ENCODE measurements at regions not wholly inside any gene's neighbourhood (a gene's known extent, or its start where the extent isn't known, plus 50 kb on each side); places are given as distances from the start of the nearest gene placed in this dataset.

- no peak for TF ChIP-seq CTCF (IDR thresholded peaks at IDR 0.05; ENCODE audit: insufficient read depth, low read depth, low read length)
- TF ChIP-seq EZH2 (IDR thresholded peaks at IDR 0.05; ENCODE audit: insufficient read depth, low read length): no peak
These were observed 517.2 kb downstream of the MN1 start for GRCh38 chr22:27284324-27284723.

Data from astrocyte (in vitro differentiated cells and primary cell).